NCI-H345 treated with DMSO at 0.1 percent for 48 hours (cell line): ENCODE measurements at regions not wholly inside any gene's neighbourhood (a gene's known extent, or its start where the extent isn't known, plus 50 kb on each side); places are given as distances from the start of the nearest gene placed in this dataset.

ENCODE experiments used
- DNase-seq: peaks from one replicate; lab custom pipeline; 2025; ENCODE audit not compliant: unreplicated experiment; lab: John Stamatoyannopoulos, UW

- no peak for DNase-seq
Observed at GRCh38 chr16:48838349-48838748, 228.4 kb upstream of the N4BP1 start.

GRCh38 chr16:48836636-48837035 is 226.7 kb upstream of the N4BP1 start:
- DNase-seq, result no peak

- no peak for DNase-seq
Observed at GRCh38 chr16:48836067-48836466, 226.1 kb upstream of the N4BP1 start.

- no peak for DNase-seq
Observed at GRCh38 chr16:48834576-48834975, 224.6 kb upstream of the N4BP1 start.

GRCh38 chr16:48833461-48833860 is 223.5 kb upstream of the N4BP1 start:
- no peak for DNase-seq

GRCh38 chr16:48831076-48831722 is 221.2 kb upstream of the N4BP1 start:
- DNase-seq, result no peak

- DNase-seq, result no peak
Observed at GRCh38 chr16:48829336-48830310, 219.6 kb upstream of the N4BP1 start.

- DNase-seq, result no peak
Observed at GRCh38 chr16:48824271-48824670, 214.3 kb upstream of the N4BP1 start.

GRCh38 chr16:48822431-48822830 is 212.5 kb upstream of the N4BP1 start:
- no peak for DNase-seq

- DNase-seq, result no peak
Observed at GRCh38 chr16:48820379-48820778, 210.4 kb upstream of the N4BP1 start.

- DNase-seq, result no peak
Observed at GRCh38 chr16:48818257-48818656, 208.3 kb upstream of the N4BP1 start.

GRCh38 chr16:48817032-48817431 is 207.1 kb upstream of the N4BP1 start:
- no peak for DNase-seq

- no peak for DNase-seq
Observed at GRCh38 chr16:48816393-48816792, 206.4 kb upstream of the N4BP1 start.

- no peak for DNase-seq
Observed at GRCh38 chr16:48814994-48815393, 205.0 kb upstream of the N4BP1 start.

GRCh38 chr16:48813485-48813884 is 203.5 kb upstream of the N4BP1 start:
- DNase-seq, result no peak

GRCh38 chr16:48812856-48813255 is 202.9 kb upstream of the N4BP1 start:
- no peak for DNase-seq

- no peak for DNase-seq
Observed at GRCh38 chr16:48811478-48811877, 201.5 kb upstream of the N4BP1 start.

- no peak for DNase-seq
Observed at GRCh38 chr16:48810803-48811453, 200.9 kb upstream of the N4BP1 start.

GRCh38 chr16:48810436-48810802 is 200.4 kb upstream of the N4BP1 start:
- DNase-seq, result no peak

- no peak for DNase-seq
Observed at GRCh38 chr16:48790151-48790550, 180.2 kb upstream of the N4BP1 start.

GRCh38 chr16:48788475-48788874 is 178.5 kb upstream of the N4BP1 start:
- no peak for DNase-seq

- DNase-seq, result no peak
Observed at GRCh38 chr16:48745541-48745940, 135.6 kb upstream of the N4BP1 start.
